SK-N-SH treated with all-trans-retinoic acid at 6 μM for 48 hours (cell line): ENCODE measurements at regions not wholly inside any gene's neighbourhood (a gene's known extent, or its start where the extent isn't known, plus 50 kb on each side); places are given as distances from the start of the nearest gene placed in this dataset.

ENCODE experiments used
- ATAC-seq: fragments of 200-7000 bp; cut with Tn5 transposase; 3 replicates; pipeline ENCODE4 v1.9.1; 2020; ENCODE audit warnings: mild to moderate bottlenecking, moderate library complexity
- ARNTL ChIP-seq: fragments of 450-650 bp; formaldehyde crosslinking; IDR thresholded peaks from 2 replicates; pipeline ENCODE4 v1.5.0; 2020; ENCODE audit warnings: low read depth, mild to moderate bottlenecking, moderate library complexity, borderline replicate concordance
- BACH2 ChIP-seq: fragments of 250-450 bp; sonication (Bioruptor Pico); IDR thresholded peaks from 2 replicates; pipeline ENCODE4 v1.9.0; 2021; ENCODE audit warnings: mild to moderate bottlenecking, borderline replicate concordance
- CREB5 ChIP-seq: fragments of 250-450 bp; sonication (Bioruptor Pico); IDR thresholded peaks from 2 replicates; pipeline ENCODE4 v1.5.1; 2020; ENCODE audit warnings: low read depth, mild to moderate bottlenecking, moderate library complexity
- CSDC2 ChIP-seq: fragments of 250-450 bp; sonication (Bioruptor Pico); IDR thresholded peaks from 2 replicates; pipeline ENCODE4 v1.5.0; 2020; ENCODE audit warnings: mild to moderate bottlenecking, moderate library complexity
- CSRNP3 ChIP-seq: fragments of 250-450 bp; sonication (Bioruptor Pico); IDR thresholded peaks from 2 replicates; pipeline ENCODE4 v1.5.1; 2021; ENCODE audit warnings: mild to moderate bottlenecking, moderate library complexity
- ESRRG ChIP-seq: fragments of 250-450 bp; sonication (Bioruptor Pico); IDR thresholded peaks from 2 replicates; pipeline ENCODE4 v1.6.1; 2021; ENCODE audit warnings: mild to moderate bottlenecking
- GLIS3 ChIP-seq: fragments of 250-450 bp; sonication (Bioruptor Pico); IDR thresholded peaks from 2 replicates; pipeline ENCODE4 v1.5.0; 2020; ENCODE audit warnings: mild to moderate bottlenecking, moderate library complexity
- ISL1 ChIP-seq: fragments of 250-450 bp; sonication (Bioruptor Pico); IDR thresholded peaks from 2 replicates; pipeline ENCODE4 v2.1.2; 2022; ENCODE audit warnings: mild to moderate bottlenecking, moderate library complexity
- OSR1 ChIP-seq: fragments of 250-450 bp; sonication (Bioruptor Pico); IDR thresholded peaks from 2 replicates; pipeline ENCODE4 v1.8.0; 2022; ENCODE audit warnings: moderate library complexity, mild to moderate bottlenecking, inconsistent platforms
- PATZ1 ChIP-seq: fragments of 250-450 bp; sonication (Bioruptor Pico); IDR thresholded peaks from 2 replicates; pipeline ENCODE4 v1.8.0; 2020; ENCODE audit warnings: mild to moderate bottlenecking, moderate library complexity, borderline replicate concordance
- POU6F1 ChIP-seq: fragments of 250-450 bp; sonication (Bioruptor Pico); IDR thresholded peaks from 2 replicates; pipeline ENCODE4 v1.8.0; 2021; ENCODE audit warnings: low read depth, mild to moderate bottlenecking, moderate library complexity, borderline replicate concordance
- RARB ChIP-seq: fragments of 250-450 bp; sonication (Bioruptor Pico); IDR thresholded peaks from 2 replicates; pipeline ENCODE4 v1.8.0; 2021; ENCODE audit warnings: mild to moderate bottlenecking, moderate library complexity
- SNAI2 ChIP-seq: fragments of 250-450 bp; sonication (Bioruptor Pico); IDR thresholded peaks from 2 replicates; pipeline ENCODE4 v1.5.0; 2020; ENCODE audit warnings: mild to moderate bottlenecking, moderate library complexity
- TCF4 ChIP-seq: fragments of 250-450 bp; sonication (Bioruptor Pico); IDR thresholded peaks from 2 replicates; pipeline ENCODE4 v1.8.0; 2021; ENCODE audit warnings: mild to moderate bottlenecking, moderate library complexity, borderline replicate concordance
- TOX ChIP-seq: fragments of 250-450 bp; sonication (Bioruptor Pico); IDR thresholded peaks from 2 replicates; pipeline ENCODE4 v1.8.0; 2021; ENCODE audit warnings: mild to moderate bottlenecking, moderate library complexity, borderline replicate concordance
- TSHZ2 ChIP-seq: fragments of 250-450 bp; sonication (Bioruptor Pico); IDR thresholded peaks from 2 replicates; pipeline ENCODE4 v1.5.0; 2020; ENCODE audit warnings: mild to moderate bottlenecking, moderate library complexity
- ZC3H10 ChIP-seq: fragments of 250-450 bp; sonication (Bioruptor Pico); IDR thresholded peaks from 2 replicates; pipeline ENCODE4 v1.5.1; 2021; ENCODE audit warnings: mild to moderate bottlenecking, moderate library complexity
- ZFP3 ChIP-seq: fragments of 250-450 bp; sonication (Bioruptor Pico); IDR thresholded peaks from 2 replicates; pipeline ENCODE4 v1.5.0; 2020; ENCODE audit warnings: mild to moderate bottlenecking, moderate library complexity
- ZFP30 ChIP-seq: fragments of 450-650 bp; formaldehyde crosslinking; IDR thresholded peaks from 2 replicates; pipeline ENCODE4 v1.5.0; 2022; ENCODE audit warnings: mild to moderate bottlenecking, moderate library complexity
- ZNF565 ChIP-seq: fragments of 450-650 bp; formaldehyde crosslinking; conservative IDR thresholded peaks from 2 replicates; pipeline ENCODE4 v1.5.0; 2020; ENCODE audit warnings: low read depth, mild to moderate bottlenecking, moderate library complexity
- ZNF70 ChIP-seq: fragments of 450-650 bp; formaldehyde crosslinking; IDR thresholded peaks from 2 replicates; pipeline ENCODE4 v1.5.0; 2020; ENCODE audit warnings: mild to moderate bottlenecking, moderate library complexity

- TF ChIP-seq CSDC2: no peak
- no peak for TF ChIP-seq ESRRG (CRISPR knock-in tag)
- no peak for TF ChIP-seq SNAI2
- TF ChIP-seq ZNF70: no peak
- no peak for TF ChIP-seq ISL1
- TF ChIP-seq TCF4: no peak
- TF ChIP-seq CSRNP3 (CRISPR knock-in tag): no peak
- no peak for TF ChIP-seq BACH2 (CRISPR knock-in tag)
- no peak for ATAC-seq
These were observed 1879.4 kb upstream of the TENM3 start for GRCh38 chr4:180363815-180364214.

DNA sequence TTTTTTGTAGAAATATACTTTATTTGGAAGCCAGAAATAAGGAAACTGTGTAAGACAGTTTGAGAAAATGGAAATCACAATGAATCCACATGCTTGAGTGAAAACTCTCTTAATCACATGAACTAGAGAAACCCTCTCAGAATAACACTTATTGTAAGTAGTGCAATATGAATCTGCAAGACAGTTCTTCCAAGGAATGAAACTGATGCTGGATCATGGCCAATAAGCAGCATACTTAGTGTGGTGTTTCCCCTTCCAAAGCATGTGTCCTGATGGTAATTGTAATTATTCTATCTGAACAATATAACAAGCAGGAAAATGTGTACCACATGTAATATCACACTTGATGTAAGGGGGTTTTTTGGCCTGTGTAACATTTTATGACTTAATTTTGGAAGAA lies 1870.5 kb upstream of the TENM3 start:
- TF ChIP-seq POU6F1 (CRISPR knock-in tag) (no peak), TOX (no peak), CSDC2 (no peak), CSRNP3 (CRISPR knock-in tag) (no peak), ZNF565 (CRISPR knock-in tag) (no peak), ZNF70 (no peak), ARNTL (CRISPR knock-in tag) (no peak), TSHZ2 (CRISPR knock-in tag) (no peak), ZC3H10 (no peak), ISL1 (no peak), PATZ1 (no peak), TCF4 (no peak), OSR1 (CRISPR knock-in tag) (no peak), BACH2 (CRISPR knock-in tag) (no peak), GLIS3 (no peak), SNAI2 (no peak), ZFP3 (CRISPR knock-in tag) (no peak), ZFP30 (CRISPR knock-in tag) (no peak), CREB5 (CRISPR knock-in tag) (no peak)
- TF ChIP-seq, all 23 proteins: peak for 0
- no peak for ATAC-seq

DNA sequence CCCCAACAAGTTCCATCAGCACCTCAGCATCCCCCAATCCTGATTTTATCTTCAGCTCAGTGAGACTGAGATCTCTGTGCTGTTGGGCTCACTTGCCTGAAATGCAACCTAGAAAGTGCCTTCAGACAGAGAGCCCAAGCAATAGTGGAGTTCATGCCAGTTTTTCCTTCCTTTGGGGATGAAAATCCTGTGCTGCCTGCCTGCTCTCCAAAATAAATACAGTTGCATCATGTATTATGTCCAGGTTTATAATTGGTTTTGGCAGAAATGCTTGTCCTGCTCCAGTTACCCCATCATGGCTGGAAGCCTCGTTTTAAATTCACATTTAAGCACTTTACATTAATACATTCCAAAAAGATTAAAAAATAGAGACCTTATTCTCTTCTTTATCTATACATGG lies 1865.5 kb upstream of the TENM3 start:
- ATAC-seq: no peak
- no peak for TF ChIP-seq ZFP30 (CRISPR knock-in tag)
- no peak for TF ChIP-seq PATZ1
- TF ChIP-seq ZNF565 (CRISPR knock-in tag): no peak
- no peak for TF ChIP-seq ARNTL (CRISPR knock-in tag)
- TF ChIP-seq SNAI2: no peak
- no peak for TF ChIP-seq CREB5 (CRISPR knock-in tag)
- TF ChIP-seq POU6F1 (CRISPR knock-in tag): no peak
- no peak for TF ChIP-seq GLIS3
- TF ChIP-seq RARB (CRISPR knock-in tag): no peak
- no peak for TF ChIP-seq BACH2 (CRISPR knock-in tag)
